Liver (tissue), 2 donors: ENCODE measurements at regions not wholly inside any gene's neighbourhood (a gene's known extent, or its start where the extent isn't known, plus 50 kb on each side); places are given as distances from the start of the nearest gene placed in this dataset.

ENCODE experiments used
- RAD21 ChIP-seq, 2 donors: IDR thresholded peaks; 2 replicates each; pipeline ENCODE4 v1.6.1; 2016; ENCODE audit warnings: antibody characterized with exemption in 2 of 2, mild to moderate bottlenecking in 2 of 2
- TF ChIP-seq, protein P1 (sequence below): IDR thresholded peaks from 2 replicates; pipeline ENCODE4 v1.6.1; 2016; ENCODE audit warnings: antibody characterized with exemption, mild to moderate bottlenecking
- donor health status: healthy.

DNA sequence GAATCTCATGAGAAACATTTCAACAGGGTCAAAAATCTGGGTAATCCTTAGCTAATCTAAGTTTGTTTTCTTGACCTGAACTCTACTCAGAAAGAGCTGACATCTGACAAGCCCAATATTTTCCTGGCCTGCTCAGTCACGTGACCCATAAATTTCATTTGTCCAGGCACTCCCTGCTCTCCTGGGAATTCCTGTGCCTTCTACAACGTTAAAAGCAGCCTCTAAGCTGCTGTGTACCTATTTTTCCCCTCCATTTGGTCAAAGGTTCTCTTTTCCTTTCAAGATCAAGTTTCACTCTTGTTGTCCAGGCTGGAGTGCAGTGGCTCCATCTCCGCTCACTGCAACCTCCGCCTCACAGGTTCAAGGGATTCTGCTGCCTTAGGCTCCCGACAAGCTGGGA is 148.8 kb upstream of the ABCA1 start:
- TF ChIP-seq, protein P1, sequence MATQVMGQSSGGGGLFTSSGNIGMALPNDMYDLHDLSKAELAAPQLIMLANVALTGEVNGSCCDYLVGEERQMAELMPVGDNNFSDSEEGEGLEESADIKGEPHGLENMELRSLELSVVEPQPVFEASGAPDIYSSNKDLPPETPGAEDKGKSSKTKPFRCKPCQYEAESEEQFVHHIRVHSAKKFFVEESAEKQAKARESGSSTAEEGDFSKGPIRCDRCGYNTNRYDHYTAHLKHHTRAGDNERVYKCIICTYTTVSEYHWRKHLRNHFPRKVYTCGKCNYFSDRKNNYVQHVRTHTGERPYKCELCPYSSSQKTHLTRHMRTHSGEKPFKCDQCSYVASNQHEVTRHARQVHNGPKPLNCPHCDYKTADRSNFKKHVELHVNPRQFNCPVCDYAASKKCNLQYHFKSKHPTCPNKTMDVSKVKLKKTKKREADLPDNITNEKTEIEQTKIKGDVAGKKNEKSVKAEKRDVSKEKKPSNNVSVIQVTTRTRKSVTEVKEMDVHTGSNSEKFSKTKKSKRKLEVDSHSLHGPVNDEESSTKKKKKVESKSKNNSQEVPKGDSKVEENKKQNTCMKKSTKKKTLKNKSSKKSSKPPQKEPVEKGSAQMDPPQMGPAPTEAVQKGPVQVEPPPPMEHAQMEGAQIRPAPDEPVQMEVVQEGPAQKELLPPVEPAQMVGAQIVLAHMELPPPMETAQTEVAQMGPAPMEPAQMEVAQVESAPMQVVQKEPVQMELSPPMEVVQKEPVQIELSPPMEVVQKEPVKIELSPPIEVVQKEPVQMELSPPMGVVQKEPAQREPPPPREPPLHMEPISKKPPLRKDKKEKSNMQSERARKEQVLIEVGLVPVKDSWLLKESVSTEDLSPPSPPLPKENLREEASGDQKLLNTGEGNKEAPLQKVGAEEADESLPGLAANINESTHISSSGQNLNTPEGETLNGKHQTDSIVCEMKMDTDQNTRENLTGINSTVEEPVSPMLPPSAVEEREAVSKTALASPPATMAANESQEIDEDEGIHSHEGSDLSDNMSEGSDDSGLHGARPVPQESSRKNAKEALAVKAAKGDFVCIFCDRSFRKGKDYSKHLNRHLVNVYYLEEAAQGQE = no peak
- TF ChIP-seq RAD21 (IDR thresholded peaks at IDR 0.05) = no peak
